K562 (cell line): ENCODE measurements at regions not wholly inside any gene's neighbourhood (a gene's known extent, or its start where the extent isn't known, plus 50 kb on each side); places are given as distances from the start of the nearest gene placed in this dataset.

ENCODE experiments used
- ATAC-seq: fragments of 200-7000 bp; cut with Tn5 transposase; 3 replicates; pipeline ENCODE4 v1.9.1; 2020; ENCODE audit warnings: moderate library complexity
- BruUV-seq: library from RNA; stranded (reverse); fragments of 400-500 nt; replicated peaks from 2 replicates; lab custom pipeline; 2021; lab: Mats Ljungman, UMichigan
- CTCF ChIA-PET: fragments of 300-600 bp; formaldehyde crosslinking; extraction: SDS; loops from one replicate; lab custom pipeline; 2021; ENCODE audit warnings: low intra/inter-chr PET ratio; lab: Yijun Ruan, JAX
- POLR2A ChIA-PET: fragments of 300-600, 350-650 bp; sonication (Branson Sonifier 250); formaldehyde crosslinking; extraction: SDS; loops from one replicate; lab custom pipeline; 2021; ENCODE audit warnings: antibody characterized with exemption, inconsistent platforms; lab: Yijun Ruan, JAX
- DNase-seq, 4 experiments: peaks; one replicate each; pipeline versions ENCODE4 v3.0.0 to v3.0.0-alpha.2; 2011 to 2018; ENCODE audit warnings: low spot score in 3 of 4, mixed read lengths in 3 of 4; ENCODE audit errors: extremely low read depth in 1 of 4
- FAIRE-seq: peaks from 2 replicates; lab custom pipeline; 2011; peaks lifted over from hg19 to GRCh38; lab: Jason Lieb, UNC
- H2AFZ ChIP-seq: 2 replicates; pipeline ENCODE4 v1.6.0; 2011; ENCODE audit warnings: low read depth, low read length, control low read depth, inconsistent platforms
- H3K27ac ChIP-seq: fragments of 200-600 bp; 3 replicates; pipeline ENCODE4 v1.8.0; 2011; ENCODE audit warnings: low read depth, mild to moderate bottlenecking, control low read depth, inconsistent platforms, low read length, moderate library complexity, mixed read lengths; ENCODE audit errors: extremely low read depth
- H3K27me3 ChIP-seq, 2 experiments: fragments of 300-600 bp in 1 of 2; 2 replicates in 1 of 2; 3 replicates in 1 of 2; pipeline versions ENCODE4 v1.6.0 to v1.8.0; 2011; ENCODE audit warnings: inconsistent platforms in 2 of 2, low read length in 2 of 2, mild to moderate bottlenecking in 1 of 2, mixed read lengths in 1 of 2, moderate library complexity in 1 of 2; ENCODE audit not compliant: control insufficient read depth in 2 of 2, insufficient read depth in 2 of 2
- H3K36me3 ChIP-seq: fragments of 300-600 bp; 3 replicates; pipeline ENCODE4 v1.8.0; 2011; ENCODE audit warnings: mild to moderate bottlenecking, low read length, inconsistent platforms; ENCODE audit not compliant: control insufficient read depth, insufficient read depth
- H3K4me1 ChIP-seq, 2 experiments: fragments of 200-600 bp in 1 of 2; replicated peaks in 1 of 2; 2 replicates in 1 of 2; 3 replicates in 1 of 2; pipeline versions ENCODE4 v1.5.1 to v1.8.0; 2011; ENCODE audit warnings: inconsistent platforms in 2 of 2, low read length in 2 of 2, mild to moderate bottlenecking in 1 of 2, mixed read lengths in 1 of 2, moderate library complexity in 1 of 2; ENCODE audit not compliant: control insufficient read depth in 2 of 2, insufficient read depth in 2 of 2
- H3K4me2 ChIP-seq: 2 replicates; pipeline ENCODE4 v1.6.1; 2011; ENCODE audit warnings: low read length, control low read depth, inconsistent platforms, mixed read lengths; ENCODE audit not compliant: insufficient read depth
- H3K4me3 ChIP-seq: fragments of 200-600 bp; sonication (generic), shearing (Covaris generic); 2 replicates; pipeline ENCODE4 v1.5.1; 2016; ENCODE audit warnings: control low read depth, inconsistent platforms
- H3K79me2 ChIP-seq: fragments of 200-600 bp; 3 replicates; pipeline ENCODE4 v1.8.0; 2011; ENCODE audit warnings: low read length, inconsistent platforms; ENCODE audit not compliant: control insufficient read depth, insufficient read depth
- H3K9ac ChIP-seq, 2 experiments: 2 replicates each; pipeline versions ENCODE4 v1.6.0 to v1.6.1; 2011; ENCODE audit warnings: low read depth in 2 of 2, low read length in 2 of 2, control low read depth in 1 of 2, inconsistent platforms in 1 of 2, mild to moderate bottlenecking in 1 of 2, mixed read lengths in 1 of 2; ENCODE audit not compliant: insufficient read depth in 1 of 2
- H3K9me1 ChIP-seq: one replicate; pipeline ENCODE4 v1.6.0; 2011; ENCODE audit warnings: inconsistent platforms, mild to moderate bottlenecking, low read length, moderate library complexity; ENCODE audit not compliant: control insufficient read depth, insufficient read depth
- H3K9me3 ChIP-seq: replicated peaks from 2 replicates; pipeline ENCODE4 v1.5.1; 2011; ENCODE audit warnings: low read depth, low read length, inconsistent platforms; ENCODE audit not compliant: control insufficient read depth, insufficient read depth
- H4K20me1 ChIP-seq: replicated peaks from 2 replicates; pipeline ENCODE4 v1.6.1; 2011; ENCODE audit warnings: low read length, inconsistent platforms, mixed read lengths; ENCODE audit not compliant: control insufficient read depth, insufficient read depth
- ATF7 ChIP-seq: fragments of 450-650 bp; IDR thresholded peaks from 2 replicates; pipeline ENCODE4 v1.7.1; 2014; ENCODE audit warnings: mild to moderate bottlenecking, moderate library complexity
- CTCF ChIP-seq, 3 experiments: IDR thresholded peaks in 2 of 3; conservative IDR thresholded peaks in 1 of 3; 2 replicates each; pipeline ENCODE4 v1.5.1; 2011 to 2012; ENCODE audit warnings: low read length in 3 of 3, mild to moderate bottlenecking in 3 of 3, control low read depth in 2 of 3, improper control_type of control experiment in 1 of 3, inconsistent platforms in 1 of 3, low read depth in 1 of 3, mixed read lengths in 1 of 3, moderate library complexity in 1 of 3; ENCODE audit not compliant: insufficient read depth in 2 of 3
- E2F8 ChIP-seq: fragments of 450-650 bp; IDR thresholded peaks from 2 replicates; pipeline ENCODE4 v1.7.1; 2018; ENCODE audit warnings: mild to moderate bottlenecking, low read depth; ENCODE audit not compliant: partially characterized antibody
- PKNOX1 ChIP-seq: fragments of 450-650 bp; IDR thresholded peaks from 2 replicates; pipeline ENCODE4 v1.6.1; 2016
- SMC3 ChIP-seq: conservative IDR thresholded peaks from 2 replicates; pipeline ENCODE4 v1.6.1; 2011; ENCODE audit warnings: low read depth, low read length, improper control_type of control experiment; ENCODE audit not compliant: insufficient read depth
- WGBS: fragments of 100-300 bp; shearing (Covaris generic); methylation state at CpG from one replicate; pipeline ENCODE4 v1.1.6; 2016; ENCODE audit warnings: low coverage, mixed read lengths; ENCODE audit not compliant: insufficient coverage; ENCODE audit errors: missing lambda C conversion rate; 5-methylcytosine and 5-hydroxymethylcytosine counted together
- in situ Hi-C: fragments of 300-500 bp; cut with MboI; formaldehyde crosslinking; loops from 4 replicates; pipeline ENCODE4 v1.15.0; 2018; ENCODE audit warnings: inconsistent platforms, mixed read lengths
- intact Hi-C: fragments of 100-400 bp; cut with micrococcal nuclease; formaldehyde crosslinking; loops from 2 replicates; pipeline ENCODE4 v1.14.2; 2022

GRCh38 chrX:55342533-55343501 lies 78.1 kb upstream of the PAGE3 start:
- FAIRE-seq = peak; percentile 72
- no peak overlapping the region for H3K4me3 ChIP-seq
- ChIA-PET POLR2A (no interaction called here), CTCF (no interaction called here)
- H3K9ac ChIP-seq = no peak overlapping the region
- H3K9me1 ChIP-seq = no peaks in the 10 kb centered on the region
- no TSS peak for BruUV-seq
- H3K4me2 ChIP-seq = no peak overlapping the region
- H3K9me3 ChIP-seq = no peaks in the 10 kb centered on the region
- no peaks in the 10 kb centered on the region for H3K36me3 ChIP-seq
- no peak overlapping the region for H2AFZ ChIP-seq
- no peaks in the 10 kb centered on the region for H3K27me3 ChIP-seq
- H3K79me2 ChIP-seq = no peaks in the 10 kb centered on the region
- no peak overlapping the region for H3K27ac ChIP-seq
- intact Hi-C loops = loop anchor here (10.0 kb wide), 1 partner anchor 208 kb away; no protein-coding TSS in a partner anchor
- 16% methylated on average over 16 of the region's 21 CpGs for WGBS
- peak; percentile 34 to 52 (median 40) for DNase-seq
- ATAC-seq = peak; percentile 84
- in situ Hi-C loops = no loop called here
- no peaks in the 10 kb centered on the region for H3K4me1 ChIP-seq
- no peaks in the 10 kb centered on the region for H4K20me1 ChIP-seq
- TF ChIP-seq SMC3 (0 out of 2 replicates have a peak, but pooled peaks have one; percentile 38), PKNOX1 (no peak), E2F8 (no peak), ATF7 (no peak), CTCF (IDR thresholded peaks at IDR 0.05 in 2 of 3, conservative IDR thresholded peaks at IDR 0.05 in 1 of 3; ENCODE audit: insufficient read depth in 2 of 3, low read depth in 1 of 3, low read length in 3 of 3) (peak; percentile 49 to 68 (median 62))
